ENCODE measurements at regions not wholly inside any gene's neighbourhood (a gene's known extent, or its start where the extent isn't known, plus 50 kb on each side); places are given as distances from the start of the nearest gene placed in this dataset.

DNA sequence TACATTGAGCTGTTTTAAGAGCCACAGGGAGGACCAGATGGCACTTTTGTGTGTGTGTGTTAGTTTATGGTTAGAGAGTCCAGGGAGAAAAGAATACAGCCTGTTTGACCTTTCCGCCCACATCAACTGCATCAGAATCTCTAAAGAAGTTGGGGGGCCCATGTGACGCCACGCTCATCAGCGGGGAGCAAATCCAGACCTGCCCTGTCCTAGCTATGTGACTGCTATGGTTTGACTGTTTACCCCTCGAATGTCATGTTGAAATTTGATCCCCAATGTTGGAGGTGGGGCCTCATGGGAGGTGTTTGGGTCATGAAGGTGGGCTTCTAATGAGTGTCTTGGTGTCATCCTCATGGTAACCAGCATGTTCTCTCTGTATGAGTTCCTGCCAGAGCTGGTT is 128.0 kb downstream of the ADRA2A start:
- no peak for FAIRE-seq

DNA sequence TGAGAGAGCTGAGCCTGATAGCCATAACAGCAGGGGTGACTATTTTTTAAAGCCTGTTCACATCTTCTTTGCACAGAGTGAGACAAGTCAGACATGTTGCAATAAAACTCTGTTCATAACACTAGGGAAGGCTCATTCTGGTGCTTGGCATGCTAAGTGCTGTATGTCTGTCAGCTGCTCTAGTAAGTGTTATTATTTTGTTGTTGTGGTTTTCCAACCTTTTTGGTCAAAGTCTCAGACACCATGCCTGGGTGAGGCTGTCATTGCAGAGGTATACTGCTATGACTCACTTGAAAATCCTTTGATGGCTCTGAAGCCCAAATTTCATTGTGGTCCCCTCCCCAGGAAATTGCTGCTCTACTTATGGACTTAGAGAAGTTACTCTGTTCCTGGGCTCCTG is 129.7 kb downstream of the ADRA2A start:
- no peak for FAIRE-seq

DNA sequence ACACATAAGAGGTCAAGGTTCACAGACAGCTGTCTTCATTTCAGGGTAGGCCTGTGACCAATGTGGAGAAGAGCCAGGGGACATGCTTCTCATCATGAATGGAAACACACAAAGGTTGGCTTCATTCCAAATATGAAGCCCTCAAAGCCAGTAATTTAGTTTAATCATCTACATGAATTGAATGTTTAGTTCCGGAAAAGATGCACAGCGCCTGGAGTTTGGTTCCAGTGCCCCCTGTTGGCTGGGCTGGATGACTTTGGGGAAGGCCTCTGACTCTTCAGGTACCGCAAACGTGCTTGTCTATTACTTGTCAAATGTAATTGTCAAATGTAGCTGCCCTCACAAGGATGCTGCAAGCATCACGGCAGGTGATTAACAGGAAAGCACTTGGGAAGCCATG is 130.7 kb downstream of the ADRA2A start:
- no peak for FAIRE-seq

DNA sequence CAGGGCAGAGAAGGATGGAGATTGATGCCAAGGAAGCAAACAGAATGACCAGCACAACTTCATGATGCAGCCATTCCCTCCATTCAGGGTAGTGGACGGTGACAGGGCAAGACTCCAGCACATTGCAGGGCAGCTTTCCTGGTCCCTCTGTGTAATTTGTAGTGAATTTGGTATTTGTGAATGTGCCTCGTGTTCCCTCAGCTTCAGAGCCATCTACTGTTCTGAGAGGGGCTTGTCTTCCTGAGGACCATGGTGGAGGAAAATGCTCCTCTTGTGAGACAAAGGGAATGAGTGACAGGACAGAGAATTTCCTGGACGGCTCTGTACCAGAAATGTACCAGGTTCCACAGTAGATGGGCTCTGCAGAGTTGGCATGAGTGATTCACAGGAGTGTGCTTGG is 132.1 kb downstream of the ADRA2A start:
- FAIRE-seq: no peak

DNA sequence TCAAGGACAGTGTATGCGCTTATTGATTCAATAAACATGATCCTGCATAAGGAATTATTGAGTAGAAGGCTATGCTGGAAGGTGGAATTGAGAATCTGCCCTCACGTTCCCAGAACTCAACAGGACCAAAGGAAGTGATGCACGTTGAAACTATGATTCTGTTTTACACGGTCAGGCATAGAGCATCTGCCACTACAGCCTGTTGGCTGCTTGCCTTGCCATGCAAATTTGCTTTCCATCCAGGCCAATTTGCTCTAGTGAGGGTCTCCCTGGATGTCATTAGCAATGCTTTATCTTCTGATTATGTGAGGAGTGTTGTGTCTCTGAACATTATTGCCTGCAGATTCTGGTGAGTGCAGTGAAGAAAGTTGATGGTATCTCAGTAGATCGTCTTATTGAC is 132.9 kb downstream of the ADRA2A start:
- FAIRE-seq: no peak

DNA sequence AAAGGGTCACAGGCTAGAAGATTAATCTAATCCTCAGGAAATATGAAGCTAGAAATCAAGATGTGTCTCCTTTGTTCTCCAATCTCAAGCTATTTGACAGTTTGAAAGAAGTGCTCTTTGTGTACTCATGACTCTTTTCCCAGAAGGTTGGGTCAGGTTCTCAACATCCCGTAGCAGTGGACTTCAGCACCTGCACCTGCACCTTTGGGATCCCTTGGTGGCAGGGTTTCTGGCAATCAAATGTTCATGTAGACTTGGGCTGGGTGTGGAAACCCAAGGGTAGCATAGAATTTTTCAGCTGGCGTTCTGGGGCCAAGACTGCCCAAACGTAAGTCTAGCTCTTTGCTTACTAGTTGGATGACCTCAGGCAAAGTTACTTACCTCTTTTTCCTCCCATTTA is 134.4 kb downstream of the ADRA2A start:
- FAIRE-seq: no peak

DNA sequence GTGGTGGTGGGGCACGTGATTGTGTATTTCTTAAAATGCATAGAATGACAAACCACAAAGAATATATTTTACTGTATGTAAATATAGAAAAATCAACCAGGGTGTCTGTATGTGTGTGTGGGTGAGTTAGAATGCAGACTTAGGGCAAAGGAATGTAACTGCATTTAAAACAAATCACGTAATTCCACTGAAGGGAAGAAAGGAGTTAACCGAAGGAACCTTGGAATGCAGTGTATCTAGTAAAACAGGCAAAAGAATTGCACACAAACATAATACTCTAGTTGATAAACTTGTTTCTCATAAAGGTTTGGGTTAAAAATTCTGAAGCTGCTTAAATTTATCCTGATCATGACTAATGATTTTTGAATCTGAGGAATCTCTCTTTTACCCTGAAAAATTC is 134.9 kb downstream of the ADRA2A start:
- FAIRE-seq: no peak

DNA sequence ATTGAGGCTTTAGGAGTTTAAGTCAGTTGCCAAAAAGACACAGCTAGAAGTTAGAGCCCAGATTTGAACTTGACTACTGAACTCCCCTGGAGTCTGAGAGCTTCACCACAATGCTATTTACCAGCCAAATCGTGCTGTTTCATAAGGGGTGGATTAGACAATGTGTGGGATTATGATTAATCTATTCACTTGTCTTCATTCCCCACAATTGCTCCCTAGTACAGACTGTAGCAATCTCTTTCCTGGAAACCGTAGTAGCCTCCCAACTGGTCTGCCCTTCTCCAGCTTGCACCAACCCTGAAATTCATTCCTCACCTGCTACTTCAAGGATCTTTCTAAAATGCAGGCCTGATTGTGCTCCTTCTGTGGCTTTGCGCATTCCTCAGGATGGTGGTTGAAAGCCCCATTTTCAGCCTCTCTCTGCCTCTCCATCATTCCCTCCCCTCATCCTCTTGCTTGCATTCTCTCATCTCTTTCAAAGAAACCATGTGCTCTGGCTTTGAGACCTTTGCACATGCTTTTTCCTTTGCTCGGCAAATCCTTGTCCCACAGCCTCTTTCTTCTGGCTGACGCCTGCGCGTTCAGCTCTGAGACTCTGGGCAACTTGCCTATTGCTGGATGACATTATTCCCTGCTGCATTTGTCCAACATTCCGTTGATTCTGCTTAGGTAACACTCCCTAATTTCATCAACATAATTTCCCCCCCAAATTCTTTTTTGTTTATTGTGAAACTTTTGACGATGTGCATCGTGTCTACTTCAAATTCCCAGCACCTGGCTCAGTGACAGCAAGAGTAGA is 145.1 kb downstream of the ADRA2A start:
- FAIRE-seq: no peak

DNA sequence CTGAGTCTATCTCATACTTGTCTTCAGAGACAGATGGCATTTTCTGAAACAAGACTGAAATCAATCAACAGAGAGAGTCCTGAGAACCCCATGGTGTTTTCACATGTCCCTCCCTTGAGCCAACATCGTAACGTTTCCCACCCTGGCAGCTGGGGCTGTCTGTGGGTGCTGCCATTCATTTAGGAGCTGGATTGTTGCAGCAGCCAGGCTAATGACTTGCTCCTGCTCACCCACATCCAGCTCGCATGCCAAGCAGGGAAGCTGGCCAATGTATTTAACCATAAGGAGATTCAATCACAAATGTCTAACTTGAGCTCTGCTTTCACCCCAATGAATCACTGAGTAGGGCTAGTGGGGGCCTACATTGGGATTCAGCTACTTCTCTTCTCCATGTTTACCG is 146.1 kb downstream of the ADRA2A start:
- FAIRE-seq: no peak

DNA sequence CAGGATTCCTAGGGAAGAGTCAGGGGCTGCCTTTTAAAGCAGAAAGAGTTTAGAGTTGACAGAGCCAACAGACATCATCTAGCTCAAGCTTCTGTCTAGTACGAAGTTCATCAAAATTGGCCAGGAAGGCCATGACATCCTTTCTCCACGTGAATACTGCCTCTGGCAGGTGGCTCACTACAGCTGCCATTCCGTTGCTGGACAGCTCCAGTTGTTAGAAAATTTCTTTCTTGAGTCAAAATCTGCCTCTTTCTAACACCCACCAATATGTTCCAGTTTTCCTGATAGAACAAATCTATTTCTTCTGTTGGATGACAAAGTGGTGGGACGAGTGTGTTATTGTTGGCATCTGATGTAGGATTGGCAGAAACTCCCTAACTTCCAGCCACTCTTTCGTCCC is 154.9 kb downstream of the ADRA2A start:
- no peak for FAIRE-seq

DNA sequence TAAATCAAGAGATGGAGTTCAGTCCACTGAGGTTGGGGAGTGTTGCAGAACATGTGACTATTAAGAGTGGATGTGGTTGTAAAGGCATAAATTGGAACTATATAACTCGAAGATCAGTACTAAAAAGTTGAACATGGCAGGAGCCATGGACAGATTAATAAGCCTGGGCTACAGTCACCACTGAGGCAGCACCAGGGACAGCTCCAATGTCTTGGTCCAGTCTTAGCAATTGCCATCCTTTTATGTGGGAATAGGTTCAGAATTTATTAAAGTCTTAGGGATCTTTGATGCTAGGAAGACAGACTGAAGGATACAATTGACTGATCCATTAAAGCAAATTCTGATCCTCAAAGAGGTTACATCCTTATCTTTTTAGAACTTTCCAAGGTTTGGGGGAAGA is 156.6 kb downstream of the ADRA2A start:
- FAIRE-seq: no peak

DNA sequence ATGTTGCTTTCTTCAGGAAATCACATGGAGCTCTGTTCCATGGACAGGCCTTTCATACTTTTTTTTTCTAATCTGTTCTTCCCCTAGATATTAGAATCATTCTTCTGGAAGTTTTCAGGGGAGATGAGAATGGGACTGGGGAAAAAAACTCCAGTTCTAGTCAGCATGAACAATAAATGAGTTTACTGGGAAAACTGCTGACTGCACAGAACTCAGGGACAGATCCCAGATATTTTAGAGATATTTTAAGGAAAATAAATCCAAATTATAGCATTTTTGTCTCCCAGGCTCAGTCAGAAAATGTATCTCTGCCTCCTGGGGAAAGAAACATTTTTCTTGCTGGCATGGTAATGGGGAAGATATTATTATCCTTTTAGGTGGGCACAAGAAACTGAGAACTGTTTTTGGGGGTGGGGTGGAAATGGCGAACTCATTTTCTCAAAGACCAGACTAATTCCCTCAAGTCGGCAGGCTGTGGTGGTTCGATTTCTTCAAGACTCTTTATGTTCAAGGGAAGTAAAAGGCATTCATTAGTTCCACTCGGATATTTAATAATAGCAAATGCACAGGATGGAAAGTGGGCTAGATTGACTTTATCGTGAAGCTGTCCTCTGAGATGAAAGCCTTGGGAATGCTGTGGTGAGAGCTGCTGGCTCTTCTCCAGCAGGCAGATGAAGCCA is 157.5 kb downstream of the ADRA2A start:
- no peak for FAIRE-seq

DNA sequence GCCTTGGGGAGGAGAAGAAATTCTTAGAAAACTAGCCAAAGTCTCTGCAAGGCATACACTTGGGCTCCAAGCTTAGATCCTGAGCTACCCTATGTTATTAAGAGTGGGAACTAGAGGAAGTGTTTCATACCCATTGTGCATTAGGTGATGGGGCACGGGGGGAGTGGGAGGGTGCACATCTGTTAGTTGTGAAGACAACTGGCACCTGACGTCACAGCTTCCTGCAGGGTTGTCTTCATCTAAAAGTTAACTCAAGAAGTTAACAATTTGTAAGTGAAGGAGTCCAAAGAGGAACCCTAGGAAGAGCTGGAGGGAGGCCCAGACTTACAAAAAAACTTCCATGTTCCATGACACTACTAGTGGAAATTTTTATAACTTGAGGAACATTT is 158.1 kb downstream of the ADRA2A start:
- no peak for FAIRE-seq

DNA sequence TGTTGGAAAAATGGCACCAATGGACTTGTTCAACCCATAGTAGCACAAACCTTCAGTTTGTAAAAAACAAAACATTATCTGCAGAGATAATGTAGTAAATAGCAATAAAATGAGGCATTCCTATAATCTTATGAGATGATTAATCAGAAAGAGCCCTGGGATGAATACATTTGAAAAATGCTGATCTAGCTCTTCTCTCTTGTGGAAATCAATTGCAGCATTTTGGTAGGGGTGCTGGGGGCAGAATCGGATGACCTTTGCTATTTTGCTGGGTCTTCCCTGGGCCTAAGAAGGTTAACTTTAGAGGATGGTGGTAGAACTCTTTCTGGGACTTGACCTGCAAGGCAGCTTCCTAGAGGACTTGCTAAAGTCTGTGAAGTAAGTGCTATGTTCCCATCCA is 163.5 kb downstream of the ADRA2A start:
- no peak for FAIRE-seq

DNA sequence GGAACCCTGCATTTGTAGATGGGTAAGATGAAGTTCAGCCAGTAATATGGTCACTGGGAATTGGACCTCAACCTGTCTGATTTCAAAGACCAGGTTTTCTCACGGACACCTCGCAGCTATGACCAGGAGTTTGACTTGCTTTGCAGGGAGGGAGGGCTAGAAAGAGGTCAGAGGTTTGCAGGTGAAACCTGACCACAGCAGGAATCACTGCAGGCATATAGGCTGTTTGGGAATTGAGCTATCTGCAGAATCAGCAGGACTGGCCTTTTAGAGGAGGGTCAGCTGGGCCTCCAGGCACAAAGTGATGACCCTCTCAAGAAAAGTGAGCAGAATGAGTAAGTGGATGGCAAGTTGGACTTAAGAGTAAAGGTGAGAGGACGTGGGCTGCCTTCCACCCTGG is 166.3 kb downstream of the ADRA2A start:
- FAIRE-seq: no peak

DNA sequence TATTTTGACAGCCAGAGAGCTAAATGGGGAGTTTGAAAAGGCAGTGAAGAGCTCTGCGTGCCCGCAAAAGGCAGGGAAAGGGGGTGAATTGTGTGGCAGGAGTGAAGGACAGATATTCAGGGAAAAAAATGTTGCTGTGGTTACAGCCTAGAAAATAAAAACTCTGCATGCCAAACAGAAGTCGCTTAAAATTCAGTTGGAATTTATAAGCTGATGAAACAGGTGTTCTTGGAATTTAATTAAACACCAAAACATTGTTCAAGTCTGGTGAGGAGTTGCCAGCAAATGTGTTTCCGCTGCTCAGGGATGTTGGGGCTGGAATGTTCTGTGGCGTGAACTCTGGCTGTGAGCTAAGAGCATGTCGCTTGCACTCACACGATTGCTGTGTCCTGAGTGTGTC is 169.3 kb downstream of the ADRA2A start:
- FAIRE-seq: no peak

DNA sequence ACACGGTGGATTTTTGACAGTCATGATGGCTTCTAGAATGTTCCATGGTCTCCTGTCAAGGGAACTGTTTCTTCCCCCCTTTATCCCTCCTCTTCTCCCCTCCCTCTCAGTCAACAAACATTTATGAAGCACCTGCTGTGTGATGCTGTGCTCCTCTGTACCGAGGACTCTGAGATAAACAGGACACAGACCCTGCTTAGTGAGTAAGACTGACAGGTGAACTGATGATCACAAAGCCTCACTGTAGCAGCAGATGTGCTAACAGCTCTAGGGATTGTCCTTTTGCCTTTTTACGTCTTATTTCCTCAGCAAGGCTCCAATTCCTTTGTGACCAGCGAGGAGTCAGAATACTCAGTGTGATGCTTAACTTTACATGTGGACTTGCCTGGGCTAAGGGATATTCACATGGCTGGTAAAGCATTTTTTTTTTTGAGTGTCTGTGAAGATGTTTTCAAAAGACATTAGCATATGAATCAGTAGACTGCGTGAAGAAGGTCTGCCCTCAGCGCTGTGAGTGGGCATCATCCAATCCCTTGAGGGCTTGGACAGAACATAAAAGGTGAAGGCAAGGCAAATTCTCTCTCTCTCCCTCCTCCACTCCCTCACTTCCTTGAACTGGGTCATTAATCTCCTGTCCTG is 170.1 kb downstream of the ADRA2A start:
- no peak for FAIRE-seq

DNA sequence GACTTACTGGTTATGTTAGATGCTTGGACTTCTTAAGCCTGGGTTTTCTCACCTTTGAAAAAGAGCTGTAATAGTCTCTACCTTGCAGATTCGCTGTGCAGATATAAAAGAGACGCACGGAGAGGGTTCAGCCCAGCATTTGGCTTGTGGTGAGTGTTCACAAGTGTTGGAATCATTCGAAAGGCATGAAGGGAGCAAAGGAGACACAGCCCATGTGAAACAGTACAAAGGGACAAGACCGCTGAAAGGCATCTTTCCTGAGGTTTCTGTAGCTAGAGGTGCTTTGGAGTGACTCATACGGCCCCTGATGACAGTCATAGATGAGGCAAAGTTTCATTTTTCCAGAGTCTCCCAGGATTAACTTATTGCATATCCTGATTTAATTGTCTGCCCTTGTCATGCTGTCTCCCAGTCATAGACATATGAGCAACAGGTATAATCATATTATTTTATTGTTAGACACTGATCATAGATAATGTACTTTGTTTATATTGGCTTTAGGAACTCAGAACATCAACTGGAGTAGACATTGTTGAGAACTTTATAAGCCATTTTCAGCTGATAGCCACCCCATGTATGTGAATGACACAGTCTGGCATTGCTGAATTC is 171.1 kb downstream of the ADRA2A start:
- FAIRE-seq: no peak

DNA sequence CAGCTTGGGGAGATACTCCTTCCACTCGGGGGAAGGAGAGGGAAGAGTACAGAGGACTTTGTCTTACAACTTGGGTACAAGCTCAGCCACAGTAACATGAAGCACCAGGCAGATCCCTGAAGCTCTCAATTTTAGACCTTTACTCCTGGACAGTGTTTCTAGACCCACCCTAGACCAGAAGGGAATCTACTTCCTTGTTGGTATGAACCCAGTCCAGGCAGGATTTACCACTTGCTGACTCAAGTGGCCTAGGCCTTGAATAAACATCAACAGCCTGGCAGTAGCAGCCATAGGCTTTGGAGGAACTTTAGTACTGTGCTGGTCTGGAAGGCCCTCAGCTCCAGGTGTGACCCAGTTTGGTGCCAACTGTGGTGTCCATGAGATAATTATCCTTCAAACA is 173.1 kb downstream of the ADRA2A start:
- FAIRE-seq: no peak

DNA sequence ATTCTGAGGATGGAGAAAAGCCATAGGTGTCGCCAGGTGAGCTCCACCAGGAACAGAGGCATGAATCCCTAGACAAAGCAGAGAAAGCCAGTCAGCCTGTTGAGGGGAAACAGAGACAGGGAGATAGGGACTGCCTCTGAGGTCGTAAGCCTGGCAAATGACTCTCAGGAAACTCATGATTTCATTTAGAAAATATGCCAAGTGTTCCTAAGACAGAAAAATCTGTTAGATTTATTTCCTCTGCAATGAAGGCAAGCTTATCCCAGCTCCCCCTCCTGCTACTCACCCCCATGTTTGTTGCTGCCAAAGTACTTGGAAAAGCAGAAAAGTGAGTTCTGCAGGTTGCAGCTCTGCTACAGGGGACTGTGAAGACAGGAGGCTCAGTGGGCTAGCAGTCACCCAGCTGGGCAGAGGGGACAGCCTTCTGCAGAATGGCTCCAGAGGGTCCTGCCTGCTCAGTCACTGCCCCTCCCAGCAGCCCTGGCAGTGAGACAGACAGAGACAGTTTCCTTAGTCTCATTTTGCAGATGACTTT is 184.3 kb downstream of the ADRA2A start:
- FAIRE-seq: no peak

DNA sequence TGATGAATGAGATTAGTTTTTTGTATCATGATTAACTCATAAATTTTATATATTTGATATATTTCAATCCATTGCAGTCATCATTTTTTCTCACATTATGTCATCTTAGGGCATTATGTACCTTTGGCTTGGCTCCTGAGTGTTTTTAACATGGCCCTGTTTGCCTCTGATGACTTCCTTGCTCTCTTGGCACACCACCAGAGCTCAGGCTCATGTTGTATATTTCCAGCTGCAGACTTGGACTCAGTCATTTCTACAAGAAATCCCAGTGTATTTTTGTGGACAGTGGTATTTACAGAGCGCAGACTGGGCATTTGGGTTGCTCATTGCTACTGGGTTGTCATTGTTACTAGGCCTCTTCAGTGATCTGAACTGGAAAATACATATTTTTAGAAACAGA is 188.5 kb downstream of the ADRA2A start:
- no peak for FAIRE-seq

DNA sequence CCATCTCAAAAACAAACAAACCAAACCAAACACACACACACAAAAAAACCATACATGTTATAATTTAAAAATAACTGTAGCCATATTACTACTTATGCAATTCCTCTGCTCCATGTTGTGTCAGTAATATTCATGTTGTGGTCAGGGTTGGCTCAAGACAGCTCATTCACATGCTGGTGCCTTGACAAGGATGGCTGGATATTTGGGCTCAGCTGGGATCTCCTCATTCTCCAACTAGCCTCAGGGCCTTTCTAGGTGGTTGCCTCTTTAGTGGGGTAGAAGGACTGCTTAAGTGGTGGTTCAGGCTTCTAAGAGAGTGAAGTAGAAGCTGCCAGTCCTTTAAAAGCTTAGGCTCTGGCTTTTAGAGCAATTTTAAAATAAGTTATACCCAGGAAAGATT is 189.3 kb downstream of the ADRA2A start:
- no peak for FAIRE-seq

DNA sequence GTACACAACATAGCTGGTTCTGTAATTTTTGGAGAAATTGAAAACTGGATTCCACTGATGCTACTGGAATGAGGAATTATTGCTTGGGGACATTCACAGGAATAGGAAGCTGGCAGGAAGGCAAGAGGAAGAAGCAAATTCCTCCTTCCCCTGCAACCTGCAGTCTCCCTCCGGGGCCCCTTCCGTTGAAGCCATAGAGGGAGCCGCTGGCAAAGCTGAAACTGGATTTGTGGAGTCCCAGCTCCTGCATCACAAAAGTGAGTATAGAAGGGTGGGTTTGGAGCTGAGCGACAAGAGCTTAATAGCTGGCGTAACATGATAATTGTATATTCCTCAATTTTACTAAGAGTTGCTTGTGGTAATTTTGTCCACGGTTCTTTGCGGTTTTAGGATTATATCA is 190.8 kb downstream of the ADRA2A start:
- no peak for FAIRE-seq

DNA sequence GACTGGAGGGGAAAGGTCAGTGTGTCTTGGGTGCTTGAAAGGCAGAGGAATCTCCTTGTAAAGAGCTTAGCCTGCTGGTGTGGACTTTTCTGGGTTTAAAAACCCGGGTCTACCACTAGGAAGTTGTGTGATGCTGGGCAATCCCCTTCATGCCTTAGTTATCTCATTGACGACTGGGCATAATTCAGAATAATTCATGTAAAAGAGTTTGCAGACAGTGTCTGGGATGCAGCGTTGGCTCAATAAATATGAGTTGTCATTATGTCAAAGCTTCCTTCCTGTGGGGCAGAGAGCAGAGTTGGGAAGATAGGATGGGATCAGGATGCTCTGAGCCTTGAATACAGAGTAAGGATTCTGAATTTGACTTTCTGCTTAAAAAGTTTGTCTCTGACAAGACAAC is 196.4 kb downstream of the ADRA2A start:
- FAIRE-seq: no peak

Measured in endometrium (tissue), 2 donors.